ENCODE measurements at regions not wholly inside any gene's neighbourhood (a gene's known extent, or its start where the extent isn't known, plus 50 kb on each side); places are given as distances from the start of the nearest gene placed in this dataset.

- in situ Hi-C loops (cut with HindIII; ENCODE audit: low pct_unique_long_range_greater_than_20kb, low sequenced_read_pairs): no loop called here
- no peak for TF ChIP-seq JUND (IDR thresholded peaks at IDR 0.05; ENCODE audit: low read depth)
- peak in 1 of 2 experiments; percentile 32 for DNase-seq (ENCODE audit: low read depth in 1 of 2, low spot score in 1 of 2)
These were observed 63.6 kb downstream of the SPINK2 start for GRCh38 chr4:56757821-56758411.

DNA sequence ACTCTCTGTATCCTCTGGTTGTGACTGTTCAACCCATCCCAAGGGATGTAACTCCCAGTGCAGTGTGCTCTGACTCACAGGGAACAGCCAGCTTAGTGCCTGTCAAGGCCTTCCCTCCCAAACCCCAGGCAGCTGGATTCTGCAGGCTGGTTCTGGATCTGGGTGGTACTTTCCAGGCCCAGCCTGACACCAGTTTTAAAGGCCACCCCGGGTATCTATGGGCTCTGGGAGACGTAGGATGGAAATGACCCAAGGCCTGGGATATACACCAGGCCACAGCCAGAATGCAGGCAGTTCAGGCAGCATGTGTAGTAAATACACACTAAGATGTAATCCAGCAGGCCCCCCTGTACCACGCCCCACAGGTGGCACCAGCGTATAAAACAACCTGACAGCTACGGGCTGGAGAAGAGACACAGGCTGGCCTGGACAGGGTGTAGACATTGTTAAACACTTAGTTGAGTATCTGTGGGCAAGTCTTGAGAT lies 64.2 kb downstream of the SPINK2 start:
- DNase-seq (ENCODE audit: low read depth in 1 of 2, low spot score in 1 of 2): no peak
- TF ChIP-seq JUND (IDR thresholded peaks at IDR 0.05; ENCODE audit: low read depth): no peak
- in situ Hi-C loops (cut with HindIII; ENCODE audit: low pct_unique_long_range_greater_than_20kb, low sequenced_read_pairs): no loop called here

- DNase-seq (ENCODE audit: low read depth in 1 of 2, low spot score in 1 of 2): peak in 1 of 2 experiments; percentile 20
- in situ Hi-C loops (cut with HindIII; ENCODE audit: low pct_unique_long_range_greater_than_20kb, low sequenced_read_pairs): no loop called here
These were observed 65.6 kb downstream of the SPINK2 start for GRCh38 chr4:56755901-56756300.

GRCh38 chr4:56752985-56753384 lies 68.5 kb downstream of the SPINK2 start:
- DNase-seq (ENCODE audit: low read depth in 1 of 2, low spot score in 1 of 2): peak in 1 of 2 experiments; percentile 83
- in situ Hi-C loops (cut with HindIII; ENCODE audit: low pct_unique_long_range_greater_than_20kb, low sequenced_read_pairs): no loop called here
- no peak for TF ChIP-seq JUND (IDR thresholded peaks at IDR 0.05; ENCODE audit: low read depth)

More at GRCh38 chr4:56755901-56756300, 65.6 kb downstream of the SPINK2 start:
- no peak for TF ChIP-seq JUND (IDR thresholded peaks at IDR 0.05; ENCODE audit: low read depth)

GRCh38 chr4:56750231-56750630 lies 69.1 kb upstream of the HOPX start:
- DNase-seq (ENCODE audit: low read depth in 1 of 2, low spot score in 1 of 2): no peak
- in situ Hi-C loops (cut with HindIII; ENCODE audit: low pct_unique_long_range_greater_than_20kb, low sequenced_read_pairs): no loop called here
- TF ChIP-seq JUND (IDR thresholded peaks at IDR 0.05; ENCODE audit: low read depth): no peak

DNA sequence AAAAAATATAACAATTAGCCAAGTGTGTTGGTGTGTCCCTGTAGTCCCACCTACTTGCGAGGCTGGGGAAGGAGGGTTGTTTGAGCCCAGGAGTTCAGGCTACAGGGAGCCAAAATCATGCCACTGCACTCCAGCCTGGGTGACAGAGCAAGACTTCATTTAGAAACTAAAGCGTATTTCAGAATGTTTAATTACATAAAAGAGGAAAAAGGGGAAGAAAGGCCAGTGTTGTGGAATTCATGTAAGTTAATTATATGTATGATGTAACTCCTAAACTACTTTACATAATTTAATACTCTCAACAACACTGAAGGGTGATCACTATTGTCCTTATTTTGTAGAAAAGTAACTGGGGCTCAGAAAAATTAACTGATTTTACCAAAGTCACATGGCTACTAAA lies 67.2 kb upstream of the HOPX start:
- no peak for TF ChIP-seq JUND (IDR thresholded peaks at IDR 0.05; ENCODE audit: low read depth)
- in situ Hi-C loops (cut with HindIII; ENCODE audit: low pct_unique_long_range_greater_than_20kb, low sequenced_read_pairs): no loop called here
- DNase-seq (ENCODE audit: low read depth in 1 of 2, low spot score in 1 of 2): no peak

DNA sequence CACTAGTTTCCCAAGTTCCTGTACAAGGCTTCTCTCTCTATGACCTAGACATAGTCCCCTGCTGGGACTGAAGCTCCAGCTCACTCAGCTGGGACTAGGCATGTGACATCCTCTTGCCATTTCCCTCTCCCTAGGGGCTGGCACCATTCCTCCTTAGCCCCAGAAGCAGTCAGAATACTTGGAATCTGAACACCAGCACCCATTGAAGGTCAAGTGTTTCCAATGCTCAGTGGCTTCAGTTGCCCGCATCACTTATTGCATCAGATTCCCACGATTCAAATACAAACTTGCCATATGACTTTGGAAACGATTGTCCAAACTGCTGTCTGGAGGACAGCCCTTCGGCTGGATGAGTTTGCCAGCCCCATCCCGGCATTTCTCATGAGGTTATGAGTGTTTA lies 65.5 kb upstream of the HOPX start:
- in situ Hi-C loops (cut with HindIII; ENCODE audit: low pct_unique_long_range_greater_than_20kb, low sequenced_read_pairs): no loop called here
- TF ChIP-seq JUND (IDR thresholded peaks at IDR 0.05; ENCODE audit: low read depth): no peak
- no peak for DNase-seq (ENCODE audit: low read depth in 1 of 2, low spot score in 1 of 2)

DNA sequence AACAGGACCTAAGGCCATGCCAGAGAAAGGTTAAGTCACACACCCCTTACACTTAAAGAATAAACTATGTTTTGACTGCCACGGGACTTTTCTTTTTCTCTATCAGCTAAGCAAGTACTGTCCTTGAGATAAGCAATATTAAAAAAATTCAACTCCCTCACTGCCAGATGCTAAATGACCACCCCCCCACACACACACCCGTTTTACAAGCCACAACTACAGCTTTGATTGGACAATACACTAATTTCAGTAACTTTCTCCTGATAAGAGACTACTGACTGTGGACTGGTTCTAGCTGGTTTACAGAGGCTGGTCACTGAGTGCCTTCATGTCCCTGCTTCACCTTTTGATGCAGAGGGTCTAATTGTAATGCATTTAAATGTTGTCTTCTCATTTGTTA lies 63.9 kb upstream of the HOPX start:
- in situ Hi-C loops (cut with HindIII; ENCODE audit: low pct_unique_long_range_greater_than_20kb, low sequenced_read_pairs): no loop called here
- DNase-seq (ENCODE audit: low read depth in 1 of 2, low spot score in 1 of 2): no peak
- TF ChIP-seq JUND (IDR thresholded peaks at IDR 0.05; ENCODE audit: low read depth): no peak

DNA sequence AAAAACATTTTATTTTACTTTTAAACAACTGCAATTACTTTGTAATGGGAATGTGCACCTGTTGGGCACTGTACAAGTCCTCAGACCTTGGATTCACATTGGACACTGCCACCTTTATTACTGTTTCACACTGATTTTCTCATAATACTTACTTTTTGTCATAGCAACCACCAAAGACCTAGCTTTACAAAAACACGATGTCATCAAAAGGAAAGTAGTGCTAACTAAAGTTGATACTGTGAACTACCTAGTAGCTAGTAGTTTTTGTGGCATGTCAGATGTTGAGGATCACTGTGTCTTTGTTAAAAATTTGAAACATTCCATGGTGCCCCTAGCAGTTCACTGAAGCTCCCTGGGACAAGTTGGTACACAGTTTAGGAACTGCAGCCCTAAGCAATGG lies 62.9 kb upstream of the HOPX start:
- DNase-seq (ENCODE audit: low read depth in 1 of 2, low spot score in 1 of 2): no peak
- no peak for TF ChIP-seq JUND (IDR thresholded peaks at IDR 0.05; ENCODE audit: low read depth)
- in situ Hi-C loops (cut with HindIII; ENCODE audit: low pct_unique_long_range_greater_than_20kb, low sequenced_read_pairs): no loop called here

DNA sequence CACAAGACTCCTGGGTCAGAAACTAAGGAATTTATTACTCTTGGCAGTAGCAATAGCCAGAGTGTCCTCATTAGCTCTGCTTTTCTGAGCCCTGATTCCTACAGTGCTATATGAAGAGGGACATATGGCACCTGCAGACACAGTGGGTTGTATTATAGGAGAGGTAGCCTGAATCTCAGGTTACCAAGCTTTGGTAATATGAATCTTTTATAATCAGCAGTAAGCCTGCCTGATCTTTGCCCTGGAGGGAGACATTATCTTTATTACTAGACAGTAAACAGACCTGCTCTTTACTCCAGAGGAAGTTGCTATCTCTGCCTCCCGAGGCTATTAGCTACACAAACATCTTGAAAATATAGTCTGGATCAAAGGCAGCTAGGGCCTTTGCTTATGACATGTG lies 62.5 kb upstream of the HOPX start:
- peak; percentile 32; the same call in 1 of the 2 replicates for TF ChIP-seq JUND (IDR thresholded peaks at IDR 0.05; ENCODE audit: low read depth)
- in situ Hi-C loops (cut with HindIII; ENCODE audit: low pct_unique_long_range_greater_than_20kb, low sequenced_read_pairs): no loop called here

DNA sequence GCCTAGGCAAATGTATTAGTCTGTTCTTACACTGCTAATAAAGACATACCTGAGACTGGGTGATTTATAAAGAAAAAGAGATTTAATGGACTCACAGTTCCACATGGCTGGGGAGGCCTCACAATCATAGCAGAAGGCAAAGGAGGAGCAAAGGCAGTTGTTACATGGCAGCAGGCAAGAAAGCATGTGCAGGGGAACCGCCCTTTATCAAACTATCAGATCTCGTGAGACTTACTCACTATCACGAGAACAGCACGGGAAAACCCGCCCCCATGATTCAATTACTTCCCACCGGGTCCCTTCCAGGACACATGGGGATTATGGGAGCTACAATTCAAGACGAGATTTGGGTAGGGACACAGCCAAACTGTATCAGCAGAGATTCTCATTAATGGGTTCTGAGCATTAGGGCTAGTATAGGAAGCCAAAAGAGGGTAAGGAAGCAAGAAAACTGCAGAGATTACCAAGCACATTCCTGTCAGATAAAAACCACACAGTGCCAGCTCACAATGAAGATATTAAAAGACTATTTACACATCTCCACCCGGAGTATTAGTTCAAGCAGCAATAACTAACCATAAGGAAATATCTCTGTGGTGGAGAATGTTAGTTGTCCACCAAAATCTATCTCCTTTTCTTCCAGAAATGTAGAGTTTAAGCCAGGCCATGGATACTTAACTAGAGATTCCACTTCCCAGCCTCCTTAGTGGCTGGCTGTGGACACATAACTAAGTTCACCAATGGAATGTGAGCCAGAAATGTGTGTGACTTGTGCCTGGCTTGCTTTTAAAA lies 61.2 kb upstream of the HOPX start:
- DNase-seq (ENCODE audit: low read depth in 1 of 2, low spot score in 1 of 2): no peak
- no peak for TF ChIP-seq JUND (IDR thresholded peaks at IDR 0.05; ENCODE audit: low read depth)
- in situ Hi-C loops (cut with HindIII; ENCODE audit: low pct_unique_long_range_greater_than_20kb, low sequenced_read_pairs): no loop called here

More for the DNA sequence above, 62.5 kb upstream of the HOPX start:
- DNase-seq (ENCODE audit: low read depth in 1 of 2, low spot score in 1 of 2): peak in 1 of 2 experiments; percentile 52

GRCh38 chr4:56741595-56741994 lies 60.5 kb upstream of the HOPX start:
- in situ Hi-C loops (cut with HindIII; ENCODE audit: low pct_unique_long_range_greater_than_20kb, low sequenced_read_pairs): no loop called here
- no peak for DNase-seq (ENCODE audit: low read depth in 1 of 2, low spot score in 1 of 2)
- no peak for TF ChIP-seq JUND (IDR thresholded peaks at IDR 0.05; ENCODE audit: low read depth)

DNA sequence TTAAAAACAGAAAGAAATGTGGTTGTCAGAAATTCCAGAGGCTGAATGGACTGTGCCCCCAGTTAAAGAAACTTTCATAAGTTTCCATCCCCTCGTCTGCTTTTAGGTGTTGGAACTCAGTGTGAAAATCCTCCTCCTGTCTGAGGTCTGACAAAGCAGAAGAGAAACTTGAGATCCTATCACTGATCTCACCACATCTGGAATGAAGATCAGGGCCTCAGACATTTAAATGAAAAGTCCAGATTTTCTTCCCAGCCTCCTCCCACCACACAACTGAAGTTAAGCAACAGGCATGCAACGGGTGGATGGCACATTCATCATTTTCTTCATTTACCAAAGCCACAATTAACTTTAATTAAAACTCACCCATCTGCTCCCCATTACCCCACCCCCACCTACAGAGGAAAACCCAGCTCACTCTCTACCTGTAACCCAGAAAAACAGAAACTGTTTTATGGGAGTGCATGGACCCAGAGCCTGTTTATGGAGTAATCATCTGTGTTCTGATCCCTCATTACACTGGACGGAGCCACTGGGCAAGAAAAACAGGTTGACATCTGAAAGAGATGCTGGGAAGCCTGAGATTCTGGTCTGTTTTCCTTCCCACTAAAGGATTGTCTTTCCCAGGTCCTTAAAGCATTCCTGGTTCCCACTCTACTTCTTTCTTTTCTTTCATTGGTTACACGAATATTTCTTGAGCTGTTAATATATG lies 58.1 kb upstream of the HOPX start:
- TF ChIP-seq JUND (IDR thresholded peaks at IDR 0.05; ENCODE audit: low read depth): no peak
- in situ Hi-C loops (cut with HindIII; ENCODE audit: low pct_unique_long_range_greater_than_20kb, low sequenced_read_pairs): no loop called here
- peak in 1 of 2 experiments; percentile 39 for DNase-seq (ENCODE audit: low read depth in 1 of 2, low spot score in 1 of 2)

Data from T47D (cell line).